NK-92 treated with Interleukin-12 subunit alpha and Interleukin-12 subunit beta, amount 100 ng/mL, for 24 hours (cell line): ENCODE measurements at regions not wholly inside any gene's neighbourhood (a gene's known extent, or its start where the extent isn't known, plus 50 kb on each side); places are given as distances from the start of the nearest gene placed in this dataset.

Source experiments
- DNase-seq: peaks from one replicate; lab custom pipeline; 2025; lab: John Stamatoyannopoulos, UW

- DNase-seq, result no peak
Measured at GRCh38 chr9:73773896-73774295, 622.2 kb downstream of the ANXA1 start.

- no peak for DNase-seq
Measured at GRCh38 chr9:73775757-73776156, 624.1 kb downstream of the ANXA1 start.

- DNase-seq, result no peak
Measured at GRCh38 chr9:73780916-73781315, 629.3 kb downstream of the ANXA1 start.

- no peak for DNase-seq
Measured at GRCh38 chr9:73782166-73782565, 630.5 kb downstream of the ANXA1 start.

GRCh38 chr9:73799446-73799845 lies 647.8 kb downstream of the ANXA1 start:
- no peak for DNase-seq

- DNase-seq, result no peak
Measured at GRCh38 chr9:73805111-73805510, 653.4 kb downstream of the ANXA1 start.

GRCh38 chr9:73805853-73806458 lies 654.3 kb downstream of the ANXA1 start:
- no peak for DNase-seq

GRCh38 chr9:73806876-73807275 lies 655.2 kb downstream of the ANXA1 start:
- DNase-seq, result no peak

- no peak for DNase-seq
Measured at GRCh38 chr9:73807952-73808351, 656.3 kb downstream of the ANXA1 start.

GRCh38 chr9:73810585-73811215 lies 659.0 kb downstream of the ANXA1 start:
- no peak for DNase-seq

- no peak for DNase-seq
Measured at GRCh38 chr9:73813546-73813945, 661.9 kb downstream of the ANXA1 start.

GRCh38 chr9:73816905-73817304 lies 665.2 kb downstream of the ANXA1 start:
- DNase-seq, result no peak

- no peak for DNase-seq
Measured at GRCh38 chr9:73824671-73825070, 672.5 kb upstream of the RORB start.

GRCh38 chr9:73838871-73839270 lies 658.3 kb upstream of the RORB start:
- DNase-seq, result no peak

GRCh38 chr9:73839471-73839870 lies 657.7 kb upstream of the RORB start:
- no peak for DNase-seq

GRCh38 chr9:73841018-73841417 lies 656.1 kb upstream of the RORB start:
- DNase-seq, result no peak

GRCh38 chr9:73844135-73844534 lies 653.0 kb upstream of the RORB start:
- DNase-seq, result no peak

- DNase-seq, result no peak
Measured at GRCh38 chr9:73845539-73845938, 651.6 kb upstream of the RORB start.

GRCh38 chr9:73845954-73846690 lies 651.0 kb upstream of the RORB start:
- DNase-seq, result no peak

GRCh38 chr9:73847536-73847935 lies 649.6 kb upstream of the RORB start:
- no peak for DNase-seq

- no peak for DNase-seq
Measured at GRCh38 chr9:73853549-73853948, 643.6 kb upstream of the RORB start.

- no peak for DNase-seq
Measured at GRCh38 chr9:73855206-73855605, 641.9 kb upstream of the RORB start.

GRCh38 chr9:73863924-73864323 lies 633.2 kb upstream of the RORB start:
- no peak for DNase-seq
